IMR-90 (cell line): ENCODE measurements at regions not wholly inside any gene's neighbourhood (a gene's known extent, or its start where the extent isn't known, plus 50 kb on each side); places are given as distances from the start of the nearest gene placed in this dataset.

Source experiments
- CTCF ChIP-seq: conservative IDR thresholded peaks from 2 replicates; pipeline ENCODE4 v1.5.1; 2012; ENCODE audit warnings: mild to moderate bottlenecking, low read depth, low read length, improper control_type of control experiment
- FOS ChIP-seq: fragments of 150-350 bp; IDR thresholded peaks from 2 replicates; pipeline ENCODE4 v1.6.1; 2016; ENCODE audit warnings: low read depth, low read length
- MAFK ChIP-seq: IDR thresholded peaks from 2 replicates; pipeline ENCODE4 v1.6.1; 2012; ENCODE audit warnings: low read depth, low read length, improper control_type of control experiment
- MXI1 ChIP-seq: IDR thresholded peaks from 2 replicates; pipeline ENCODE4 v1.6.1; 2012; ENCODE audit warnings: low read depth, mild to moderate bottlenecking, low read length, moderate library complexity, borderline replicate concordance
- NFE2L2 ChIP-seq: fragments of 150-350 bp; IDR thresholded peaks from 2 replicates; pipeline ENCODE4 v1.6.1; 2016; ENCODE audit warnings: low read depth, mild to moderate bottlenecking, low read length
- POLR2A ChIP-seq: IDR thresholded peaks from 2 replicates; pipeline ENCODE4 v1.6.1; 2012; ENCODE audit warnings: mild to moderate bottlenecking, low read depth, low read length
- RAD21 ChIP-seq: IDR thresholded peaks from 2 replicates; pipeline ENCODE4 v1.6.1; 2012; ENCODE audit warnings: low read length, improper control_type of control experiment
- RCOR1 ChIP-seq: IDR thresholded peaks from 2 replicates; pipeline ENCODE4 v1.6.1; 2012; ENCODE audit warnings: mild to moderate bottlenecking, low read length, improper control_type of control experiment; ENCODE audit not compliant: insufficient replicate concordance
- RFX5 ChIP-seq: IDR thresholded peaks from 2 replicates; pipeline ENCODE4 v1.8.0; 2012; ENCODE audit warnings: low read depth, mild to moderate bottlenecking, low read length, moderate library complexity
- SMC3 ChIP-seq: fragments of 150-350 bp; IDR thresholded peaks from 2 replicates; pipeline ENCODE4 v1.6.1; 2016; ENCODE audit warnings: low read depth, mild to moderate bottlenecking, antibody characterized with exemption, low read length, moderate library complexity

- TF ChIP-seq POLR2A (no peak), NFE2L2 (no peak), CTCF (no peak), RAD21 (no peak), RCOR1 (no peak), MXI1 (no peak), FOS (no peak), SMC3 (no peak), MAFK (no peak), RFX5 (no peak)
Measured at GRCh38 chr2:85945172-85945571, 56.4 kb upstream of the ST3GAL5 start.
